ENCODE measurements at regions not wholly inside any gene's neighbourhood (a gene's known extent, or its start where the extent isn't known, plus 50 kb on each side); places are given as distances from the start of the nearest gene placed in this dataset.

DNA sequence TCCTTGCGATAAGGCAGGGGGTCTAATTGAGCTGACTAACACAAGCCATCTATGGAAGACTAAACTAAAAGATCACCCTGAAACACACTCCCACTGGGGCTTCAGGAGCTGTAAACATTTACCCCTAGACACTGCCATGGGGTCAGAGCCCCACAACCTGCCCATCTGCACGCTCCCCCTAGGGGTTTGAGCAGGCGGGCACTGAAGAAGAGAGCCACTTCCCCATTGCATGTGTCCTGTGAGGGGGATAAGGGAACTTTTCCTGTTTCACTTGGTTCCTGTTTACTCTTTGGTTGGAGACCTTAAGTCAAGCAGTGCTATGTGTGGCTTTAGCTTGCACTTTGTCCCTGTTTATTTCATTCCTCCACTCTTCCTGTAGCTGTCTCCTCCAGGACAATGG lies 1929.5 kb upstream of the CDH9 start:
- Histone ChIP-seq H3K36me3 (replicated peaks in 1 of 2; ENCODE audit: control insufficient read depth in 1 of 2, insufficient read depth in 2 of 2, low read length in 1 of 2) (no peaks in the 10 kb centered on the region), H3K4me3 (ENCODE audit: low read depth in 2 of 2, low read length in 1 of 2) (no peak overlapping the region), H2AFZ (ENCODE audit: low read depth) (no peak overlapping the region), H3F3A (replicated peaks; ENCODE audit: insufficient read depth) (no peaks in the 10 kb centered on the region), H4K20me1 (ENCODE audit: insufficient read depth) (no peaks in the 10 kb centered on the region), H3K27ac (ENCODE audit: low read depth in 2 of 2, low read length in 1 of 2) (no peak overlapping the region), H3K9ac (no peak overlapping the region), H3K4me2 (no peak overlapping the region), H3K79me2 (ENCODE audit: insufficient read depth) (no peaks in the 10 kb centered on the region), H3K9me2 (no peaks in the 10 kb centered on the region), H3K27me3 (ENCODE audit: insufficient read depth) (no peaks in the 10 kb centered on the region), H3K9me3 (no peaks in the 10 kb centered on the region), H3K4me1 (ENCODE audit: control insufficient read depth in 1 of 2, insufficient read depth in 2 of 2, low read depth in 1 of 2, low read length in 1 of 2) (no peaks in the 10 kb centered on the region)
- 36% methylated on average over 3 of the region's 3 CpGs for WGBS (ENCODE audit: low lambda C conversion rate)
- TF ChIP-seq ELF1 (IDR thresholded peaks at IDR 0.05) = no peak
- TF ChIP-seq YY1 (IDR thresholded peaks at IDR 0.05; ENCODE audit: low read depth) = no peak
- TF ChIP-seq TAF1 (IDR thresholded peaks at IDR 0.05; ENCODE audit: borderline replicate concordance, low read depth, low read length) = no peak
- TF ChIP-seq FOXJ3 (CRISPR knock-in tag; IDR thresholded peaks at IDR 0.05) = no peak
- no peak for TF ChIP-seq GATA2 (CRISPR knock-in tag; IDR thresholded peaks at IDR 0.05)
- TF ChIP-seq, protein P1, sequence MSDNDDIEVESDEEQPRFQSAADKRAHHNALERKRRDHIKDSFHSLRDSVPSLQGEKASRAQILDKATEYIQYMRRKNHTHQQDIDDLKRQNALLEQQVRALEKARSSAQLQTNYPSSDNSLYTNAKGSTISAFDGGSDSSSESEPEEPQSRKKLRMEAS (IDR thresholded peaks at IDR 0.05; ENCODE audit: low read depth) = no peak
- TF ChIP-seq EZH2phosphoT487 (IDR thresholded peaks at IDR 0.05; ENCODE audit: borderline replicate concordance, low read depth) = no peak
- no peak for TF ChIP-seq NFIC (IDR thresholded peaks at IDR 0.05; ENCODE audit: borderline replicate concordance)
- TF ChIP-seq, protein P2, sequence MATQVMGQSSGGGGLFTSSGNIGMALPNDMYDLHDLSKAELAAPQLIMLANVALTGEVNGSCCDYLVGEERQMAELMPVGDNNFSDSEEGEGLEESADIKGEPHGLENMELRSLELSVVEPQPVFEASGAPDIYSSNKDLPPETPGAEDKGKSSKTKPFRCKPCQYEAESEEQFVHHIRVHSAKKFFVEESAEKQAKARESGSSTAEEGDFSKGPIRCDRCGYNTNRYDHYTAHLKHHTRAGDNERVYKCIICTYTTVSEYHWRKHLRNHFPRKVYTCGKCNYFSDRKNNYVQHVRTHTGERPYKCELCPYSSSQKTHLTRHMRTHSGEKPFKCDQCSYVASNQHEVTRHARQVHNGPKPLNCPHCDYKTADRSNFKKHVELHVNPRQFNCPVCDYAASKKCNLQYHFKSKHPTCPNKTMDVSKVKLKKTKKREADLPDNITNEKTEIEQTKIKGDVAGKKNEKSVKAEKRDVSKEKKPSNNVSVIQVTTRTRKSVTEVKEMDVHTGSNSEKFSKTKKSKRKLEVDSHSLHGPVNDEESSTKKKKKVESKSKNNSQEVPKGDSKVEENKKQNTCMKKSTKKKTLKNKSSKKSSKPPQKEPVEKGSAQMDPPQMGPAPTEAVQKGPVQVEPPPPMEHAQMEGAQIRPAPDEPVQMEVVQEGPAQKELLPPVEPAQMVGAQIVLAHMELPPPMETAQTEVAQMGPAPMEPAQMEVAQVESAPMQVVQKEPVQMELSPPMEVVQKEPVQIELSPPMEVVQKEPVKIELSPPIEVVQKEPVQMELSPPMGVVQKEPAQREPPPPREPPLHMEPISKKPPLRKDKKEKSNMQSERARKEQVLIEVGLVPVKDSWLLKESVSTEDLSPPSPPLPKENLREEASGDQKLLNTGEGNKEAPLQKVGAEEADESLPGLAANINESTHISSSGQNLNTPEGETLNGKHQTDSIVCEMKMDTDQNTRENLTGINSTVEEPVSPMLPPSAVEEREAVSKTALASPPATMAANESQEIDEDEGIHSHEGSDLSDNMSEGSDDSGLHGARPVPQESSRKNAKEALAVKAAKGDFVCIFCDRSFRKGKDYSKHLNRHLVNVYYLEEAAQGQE (IDR thresholded peaks at IDR 0.05; ENCODE audit: low read depth, low read length) = no peak
- no peak for TF ChIP-seq TCF12 (IDR thresholded peaks at IDR 0.05)
- CTCF ChIA-PET = interaction anchor here (1.1 kb wide), 1 partner anchor 11 kb away, joined by 5 read pairs; no protein-coding TSS in a partner anchor
- POLR2A ChIA-PET = no interaction called here
- no peak for DNase-seq

DNA sequence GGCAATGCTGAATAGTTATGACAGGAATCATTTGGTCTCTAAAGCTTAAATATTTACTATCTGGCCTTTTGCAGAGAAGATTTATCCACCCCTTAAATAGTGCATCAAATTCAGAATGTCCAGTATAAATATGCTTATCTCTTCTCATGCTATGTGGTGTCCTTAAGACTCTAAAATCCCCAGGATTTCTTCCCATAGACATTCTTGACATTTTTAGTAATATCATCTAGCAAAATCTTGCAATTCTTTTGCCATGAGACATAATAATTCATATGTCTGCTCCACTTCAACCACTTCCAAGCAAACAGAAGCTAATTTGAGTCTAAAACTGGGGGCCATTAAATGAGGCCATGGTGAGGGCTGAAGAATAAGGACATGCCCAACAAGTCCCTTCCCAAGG lies 1923.4 kb upstream of the CDH9 start:
- ChIA-PET CTCF (no interaction called here), POLR2A (no interaction called here)
- Histone ChIP-seq H3K4me2 (no peak overlapping the region), H3K9me2 (no peaks in the 10 kb centered on the region), H3F3A (replicated peaks; ENCODE audit: insufficient read depth) (no peaks in the 10 kb centered on the region), H3K36me3 (replicated peaks in 1 of 2; ENCODE audit: control insufficient read depth in 1 of 2, insufficient read depth in 2 of 2, low read length in 1 of 2) (no peaks in the 10 kb centered on the region), H3K27me3 (ENCODE audit: insufficient read depth) (no peaks in the 10 kb centered on the region), H3K79me2 (ENCODE audit: insufficient read depth) (no peaks in the 10 kb centered on the region), H2AFZ (ENCODE audit: low read depth) (no peak overlapping the region), H3K27ac (ENCODE audit: low read depth in 2 of 2, low read length in 1 of 2) (no peak overlapping the region), H3K9me3 (no peaks in the 10 kb centered on the region), H4K20me1 (ENCODE audit: insufficient read depth) (no peaks in the 10 kb centered on the region), H3K4me1 (ENCODE audit: control insufficient read depth in 1 of 2, insufficient read depth in 2 of 2, low read depth in 1 of 2, low read length in 1 of 2) (no peaks in the 10 kb centered on the region), H3K9ac (no peak overlapping the region), H3K4me3 (ENCODE audit: low read depth in 2 of 2, low read length in 1 of 2) (no peak overlapping the region)
- DNase-seq = no peak
- TF ChIP-seq GATA2 (CRISPR knock-in tag; IDR thresholded peaks at IDR 0.05) (no peak), TAF1 (IDR thresholded peaks at IDR 0.05; ENCODE audit: borderline replicate concordance, low read depth, low read length) (no peak), RAD21 (IDR thresholded peaks at IDR 0.05; ENCODE audit: low read length) (no peak), EP300 (IDR thresholded peaks at IDR 0.05; ENCODE audit: borderline replicate concordance in 1 of 2, low read depth in 1 of 2, low read length in 1 of 2) (no peak), FOXM1 (IDR thresholded peaks at IDR 0.05; ENCODE audit: low read depth) (no peak), SIN3A (IDR thresholded peaks at IDR 0.05; ENCODE audit: borderline replicate concordance, low read depth, low read length) (no peak), RCOR1 (IDR thresholded peaks at IDR 0.05; ENCODE audit: low read length) (no peak), TEAD4 (IDR thresholded peaks at IDR 0.05; ENCODE audit: borderline replicate concordance, insufficient read depth) (no peak), YY1 (IDR thresholded peaks at IDR 0.05; ENCODE audit: low read depth) (no peak), ELF1 (IDR thresholded peaks at IDR 0.05) (no peak), FOSL2 (IDR thresholded peaks at IDR 0.05; ENCODE audit: borderline replicate concordance, low read depth) (no peak), MXI1 (IDR thresholded peaks at IDR 0.05; ENCODE audit: low read depth, low read length) (no peak), EZH2phosphoT487 (IDR thresholded peaks at IDR 0.05; ENCODE audit: borderline replicate concordance, low read depth) (no peak)
- TF ChIP-seq, protein P3, sequence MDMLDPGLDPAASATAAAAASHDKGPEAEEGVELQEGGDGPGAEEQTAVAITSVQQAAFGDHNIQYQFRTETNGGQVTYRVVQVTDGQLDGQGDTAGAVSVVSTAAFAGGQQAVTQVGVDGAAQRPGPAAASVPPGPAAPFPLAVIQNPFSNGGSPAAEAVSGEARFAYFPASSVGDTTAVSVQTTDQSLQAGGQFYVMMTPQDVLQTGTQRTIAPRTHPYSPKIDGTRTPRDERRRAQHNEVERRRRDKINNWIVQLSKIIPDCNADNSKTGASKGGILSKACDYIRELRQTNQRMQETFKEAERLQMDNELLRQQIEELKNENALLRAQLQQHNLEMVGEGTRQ (IDR thresholded peaks at IDR 0.05; ENCODE audit: borderline replicate concordance, low read depth, low read length) = no peak
- TF ChIP-seq, protein P4, sequence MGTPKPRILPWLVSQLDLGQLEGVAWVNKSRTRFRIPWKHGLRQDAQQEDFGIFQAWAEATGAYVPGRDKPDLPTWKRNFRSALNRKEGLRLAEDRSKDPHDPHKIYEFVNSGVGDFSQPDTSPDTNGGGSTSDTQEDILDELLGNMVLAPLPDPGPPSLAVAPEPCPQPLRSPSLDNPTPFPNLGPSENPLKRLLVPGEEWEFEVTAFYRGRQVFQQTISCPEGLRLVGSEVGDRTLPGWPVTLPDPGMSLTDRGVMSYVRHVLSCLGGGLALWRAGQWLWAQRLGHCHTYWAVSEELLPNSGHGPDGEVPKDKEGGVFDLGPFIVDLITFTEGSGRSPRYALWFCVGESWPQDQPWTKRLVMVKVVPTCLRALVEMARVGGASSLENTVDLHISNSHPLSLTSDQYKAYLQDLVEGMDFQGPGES (IDR thresholded peaks at IDR 0.05; ENCODE audit: low read depth, low read length) = no peak
- TF ChIP-seq, protein P5, sequence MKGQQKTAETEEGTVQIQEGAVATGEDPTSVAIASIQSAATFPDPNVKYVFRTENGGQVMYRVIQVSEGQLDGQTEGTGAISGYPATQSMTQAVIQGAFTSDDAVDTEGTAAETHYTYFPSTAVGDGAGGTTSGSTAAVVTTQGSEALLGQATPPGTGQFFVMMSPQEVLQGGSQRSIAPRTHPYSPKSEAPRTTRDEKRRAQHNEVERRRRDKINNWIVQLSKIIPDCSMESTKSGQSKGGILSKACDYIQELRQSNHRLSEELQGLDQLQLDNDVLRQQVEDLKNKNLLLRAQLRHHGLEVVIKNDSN (IDR thresholded peaks at IDR 0.05; ENCODE audit: borderline replicate concordance, low read depth) = no peak

Data from SK-N-SH (cell line).